ENCODE measurements at regions not wholly inside any gene's neighbourhood (a gene's known extent, or its start where the extent isn't known, plus 50 kb on each side); places are given as distances from the start of the nearest gene placed in this dataset.

DNA sequence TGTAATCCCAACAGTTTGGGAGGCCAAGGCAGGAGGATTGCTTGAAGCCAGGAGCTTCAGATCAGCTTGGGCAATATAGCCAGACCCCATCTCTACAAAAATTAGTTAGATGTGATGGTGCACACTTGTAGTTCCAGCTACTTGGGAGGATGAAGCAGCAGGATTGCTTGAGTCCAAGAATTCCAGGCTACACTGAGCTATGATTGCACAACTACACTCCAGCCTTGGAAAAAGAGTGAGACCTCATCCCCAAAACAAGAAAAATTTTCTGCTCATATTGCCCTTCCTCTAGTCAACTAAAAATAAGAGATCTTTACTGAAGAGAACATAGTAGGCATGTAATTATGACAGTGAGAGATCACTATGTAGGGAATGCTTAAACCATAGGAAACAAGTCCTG, 60.9 kb upstream of the SPATA12 start:
- TF ChIP-seq, protein P1, sequence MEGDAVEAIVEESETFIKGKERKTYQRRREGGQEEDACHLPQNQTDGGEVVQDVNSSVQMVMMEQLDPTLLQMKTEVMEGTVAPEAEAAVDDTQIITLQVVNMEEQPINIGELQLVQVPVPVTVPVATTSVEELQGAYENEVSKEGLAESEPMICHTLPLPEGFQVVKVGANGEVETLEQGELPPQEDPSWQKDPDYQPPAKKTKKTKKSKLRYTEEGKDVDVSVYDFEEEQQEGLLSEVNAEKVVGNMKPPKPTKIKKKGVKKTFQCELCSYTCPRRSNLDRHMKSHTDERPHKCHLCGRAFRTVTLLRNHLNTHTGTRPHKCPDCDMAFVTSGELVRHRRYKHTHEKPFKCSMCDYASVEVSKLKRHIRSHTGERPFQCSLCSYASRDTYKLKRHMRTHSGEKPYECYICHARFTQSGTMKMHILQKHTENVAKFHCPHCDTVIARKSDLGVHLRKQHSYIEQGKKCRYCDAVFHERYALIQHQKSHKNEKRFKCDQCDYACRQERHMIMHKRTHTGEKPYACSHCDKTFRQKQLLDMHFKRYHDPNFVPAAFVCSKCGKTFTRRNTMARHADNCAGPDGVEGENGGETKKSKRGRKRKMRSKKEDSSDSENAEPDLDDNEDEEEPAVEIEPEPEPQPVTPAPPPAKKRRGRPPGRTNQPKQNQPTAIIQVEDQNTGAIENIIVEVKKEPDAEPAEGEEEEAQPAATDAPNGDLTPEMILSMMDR (IDR thresholded peaks at IDR 0.05): no peak
- no peak for TF ChIP-seq EP300 (IDR thresholded peaks at IDR 0.05)
- TF ChIP-seq POLR2A (IDR thresholded peaks at IDR 0.05): no peak

All from stomach (tissue), 4 donors.